Amniotic epithelial cell (primary cell): ENCODE measurements at regions not wholly inside any gene's neighbourhood (a gene's known extent, or its start where the extent isn't known, plus 50 kb on each side); places are given as distances from the start of the nearest gene placed in this dataset.
"Not testable (repeated sequence)": the region's sequence is repeated elsewhere in the genome, so short reads cannot be mapped to it uniquely, and the experiment has no call there.

ENCODE experiments used
- DNase-seq: peaks from one replicate; pipeline ENCODE4 v3.0.0-alpha.2; 2010; ENCODE audit warnings: low read depth

DNA sequence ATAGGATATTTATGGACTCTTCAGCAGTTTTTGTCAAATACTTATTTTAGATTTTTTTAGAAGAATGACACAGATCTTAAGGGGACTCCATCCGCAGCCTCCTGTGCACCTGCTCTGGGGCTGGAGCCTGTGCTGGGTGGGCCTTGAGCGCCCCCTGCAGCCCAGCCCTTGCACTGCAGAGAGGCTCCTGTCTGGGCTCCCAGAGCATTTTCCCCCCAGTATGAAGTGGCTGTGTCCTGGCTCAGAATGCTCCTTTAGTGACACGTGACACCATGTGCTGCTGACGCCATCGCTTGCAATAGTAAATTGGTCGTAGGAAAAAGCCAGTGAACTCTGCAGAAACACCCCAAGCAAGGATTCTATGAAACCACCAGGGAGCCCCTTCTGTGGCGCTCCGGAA is 479.7 kb downstream of the TMEM121 start:
- not testable (repeated sequence) for DNase-seq

DNA sequence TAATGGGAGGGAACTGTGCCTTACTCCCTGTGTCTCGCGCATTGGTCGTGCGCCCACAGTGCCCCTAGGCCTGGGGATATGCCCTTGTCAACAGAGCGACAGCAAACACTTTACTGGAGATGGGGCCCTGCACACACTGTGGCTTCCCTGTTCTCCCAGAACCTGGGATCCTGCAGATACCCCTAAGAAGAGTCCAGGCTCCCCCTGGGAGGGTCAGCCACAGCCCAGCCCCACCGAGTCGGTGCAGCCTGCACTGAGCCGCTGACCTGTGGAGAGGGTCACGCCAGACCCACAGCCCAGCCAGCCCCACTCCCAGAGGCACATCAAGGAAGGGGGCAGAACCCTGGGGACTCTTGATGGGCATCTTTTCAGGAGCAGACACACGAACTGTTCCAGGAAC is 480.3 kb downstream of the TMEM121 start:
- DNase-seq: not testable (repeated sequence)

DNA sequence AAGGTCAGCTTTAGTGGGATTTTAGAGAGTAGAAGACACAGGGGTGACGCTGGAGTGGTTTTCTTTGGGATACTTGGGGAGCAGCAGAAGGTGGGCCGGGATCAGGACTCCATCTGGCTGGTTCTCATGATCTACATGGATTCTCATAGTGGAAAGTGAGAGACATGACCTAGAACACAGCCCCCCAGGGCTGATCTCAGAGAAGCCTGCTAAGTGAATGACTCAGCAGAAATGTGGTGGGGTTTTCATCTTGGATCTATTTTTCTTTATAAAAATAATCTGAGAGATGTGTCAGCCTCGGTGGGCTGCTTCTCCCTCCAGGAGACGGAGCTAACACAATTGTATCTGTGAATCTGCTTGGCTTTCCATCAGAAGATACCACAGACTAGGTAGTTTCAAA is 484.4 kb downstream of the TMEM121 start:
- no peak for DNase-seq

DNA sequence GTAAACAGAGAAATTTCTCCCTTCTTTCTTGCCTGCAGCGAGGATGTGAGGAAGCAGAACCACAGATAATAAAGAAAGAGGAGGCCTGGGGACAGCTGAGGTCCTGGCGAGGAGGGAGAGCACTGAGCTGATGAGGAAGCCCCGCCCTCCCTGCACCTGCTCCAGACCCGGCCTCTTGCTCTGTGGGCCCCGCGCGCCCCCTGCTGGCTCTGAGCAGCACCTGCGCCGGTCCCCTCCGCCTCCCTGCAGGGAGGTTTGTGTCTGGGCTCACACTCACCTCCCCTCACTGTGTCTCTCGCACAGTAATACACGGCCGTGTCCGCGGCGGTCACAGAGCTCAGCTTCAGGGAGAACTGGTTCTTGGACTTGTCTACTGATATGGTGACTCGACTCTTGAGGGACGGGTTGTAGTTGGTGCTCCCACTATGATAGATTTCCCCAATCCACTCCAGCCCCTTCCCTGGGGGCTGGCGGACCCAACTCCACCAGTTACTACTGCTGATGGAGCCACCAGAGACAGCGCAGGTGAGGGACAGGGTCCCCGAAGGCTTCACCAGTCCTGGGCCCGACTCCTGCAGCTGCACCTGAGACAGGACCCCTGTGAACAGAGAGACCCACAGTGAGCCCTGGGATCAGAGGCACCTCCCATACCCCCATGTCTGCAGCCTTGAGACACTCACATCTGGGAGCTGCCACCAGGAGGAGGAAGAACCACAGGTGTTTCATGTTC is 485.4 kb downstream of the TMEM121 start:
- DNase-seq: not testable (repeated sequence)

DNA sequence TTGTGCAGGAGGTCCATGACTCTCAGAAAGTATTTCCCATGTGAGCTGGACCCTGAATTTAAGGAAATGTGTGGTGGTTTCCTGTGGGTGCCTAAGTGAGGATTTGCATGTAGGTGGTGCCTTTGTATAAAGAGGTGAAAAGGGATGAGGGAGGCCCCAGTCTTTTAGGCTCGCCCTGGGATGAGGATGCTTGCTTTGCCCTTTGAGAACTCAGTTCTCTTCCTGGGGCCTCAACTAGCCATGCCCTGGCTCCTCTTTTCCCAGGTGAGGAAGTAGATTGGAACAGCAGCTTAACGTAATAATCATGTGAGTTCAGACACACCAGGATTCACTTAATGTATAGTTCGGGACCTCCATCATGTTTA is 486.0 kb downstream of the TMEM121 start:
- DNase-seq: not testable (repeated sequence)

DNA sequence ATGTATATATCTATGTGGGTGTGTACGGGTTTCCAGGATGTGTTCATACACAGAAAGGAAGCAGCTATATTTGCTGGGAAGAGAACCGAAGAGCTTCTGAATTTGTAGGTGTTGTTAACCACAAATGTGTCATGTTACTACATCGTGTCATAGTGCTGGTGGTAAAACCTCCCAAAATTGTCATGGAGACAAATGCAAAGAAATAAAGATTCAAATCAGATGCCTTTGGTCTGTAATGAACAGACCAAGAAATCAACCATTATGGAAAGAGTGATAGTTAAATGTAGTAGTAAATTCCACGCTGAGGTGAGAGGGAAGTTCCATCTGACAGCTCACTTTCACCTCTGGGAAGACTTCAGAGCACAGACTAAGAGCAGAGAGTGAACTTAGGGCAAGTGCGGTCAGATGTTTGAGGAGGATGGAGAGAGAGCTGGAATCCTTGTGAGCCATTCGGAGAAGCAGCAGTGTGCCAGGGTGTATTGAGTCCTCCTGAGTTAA is 487.5 kb downstream of the TMEM121 start:
- DNase-seq: no peak

DNA sequence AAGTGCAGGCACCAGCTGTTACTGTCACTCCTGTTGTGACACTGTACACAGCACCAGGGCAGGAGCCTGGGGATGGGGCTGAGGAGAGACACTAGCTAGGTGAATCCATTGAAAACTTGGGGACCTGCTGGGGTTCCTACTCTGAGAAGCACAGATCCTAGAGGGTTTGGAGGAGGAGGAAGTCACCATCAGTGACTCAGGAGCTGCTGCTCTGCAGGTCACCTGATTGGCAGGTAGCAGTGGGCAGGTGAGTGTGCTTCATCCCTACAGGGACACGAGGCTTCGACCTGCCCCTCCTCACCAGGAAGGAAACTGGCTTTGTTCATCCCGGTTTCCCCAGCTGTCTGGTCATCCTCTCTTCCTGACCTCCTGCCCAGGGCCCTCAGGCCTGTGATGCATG is 491.6 kb downstream of the TMEM121 start:
- DNase-seq: not testable (repeated sequence)

DNA sequence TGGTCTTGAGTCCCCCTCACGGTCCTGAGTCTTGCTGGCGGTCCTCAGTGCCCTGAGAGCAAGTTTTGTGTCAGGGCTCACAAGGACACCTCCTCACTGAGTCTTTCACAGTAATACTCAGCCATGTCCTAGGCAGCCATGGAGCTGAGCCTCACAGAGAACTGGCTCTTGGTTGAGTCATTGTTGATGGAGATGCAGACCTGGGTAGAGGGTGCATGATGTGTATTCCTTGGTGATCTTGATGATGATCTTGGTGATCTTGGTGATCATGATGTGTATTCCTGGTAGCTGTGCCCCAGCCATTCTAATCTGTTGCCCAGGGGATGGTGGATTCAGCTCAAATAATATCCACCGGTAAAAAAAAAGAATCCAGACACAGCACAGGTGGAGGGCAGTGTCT is 495.4 kb downstream of the TMEM121 start:
- no peak for DNase-seq

DNA sequence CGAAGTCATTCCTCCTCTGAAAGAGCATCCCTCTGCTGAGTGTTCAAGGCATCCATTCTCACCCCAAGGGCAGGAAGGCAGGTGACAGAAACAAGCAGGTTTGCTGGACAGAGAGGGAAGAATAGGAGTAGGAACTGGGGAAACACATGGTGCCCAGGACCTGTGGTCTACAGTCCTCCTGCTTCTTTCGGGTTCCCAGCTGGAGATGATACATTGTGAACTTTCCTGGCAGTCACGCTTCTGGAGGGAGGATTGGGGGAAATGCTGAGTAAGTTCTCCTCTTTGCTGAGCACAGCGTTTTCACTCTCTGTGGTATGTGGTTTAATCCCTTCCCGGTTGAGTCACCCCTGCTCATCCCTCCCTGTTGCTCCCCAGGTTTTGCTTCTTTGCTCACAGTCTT is 496.3 kb downstream of the TMEM121 start:
- DNase-seq: not testable (repeated sequence)

DNA sequence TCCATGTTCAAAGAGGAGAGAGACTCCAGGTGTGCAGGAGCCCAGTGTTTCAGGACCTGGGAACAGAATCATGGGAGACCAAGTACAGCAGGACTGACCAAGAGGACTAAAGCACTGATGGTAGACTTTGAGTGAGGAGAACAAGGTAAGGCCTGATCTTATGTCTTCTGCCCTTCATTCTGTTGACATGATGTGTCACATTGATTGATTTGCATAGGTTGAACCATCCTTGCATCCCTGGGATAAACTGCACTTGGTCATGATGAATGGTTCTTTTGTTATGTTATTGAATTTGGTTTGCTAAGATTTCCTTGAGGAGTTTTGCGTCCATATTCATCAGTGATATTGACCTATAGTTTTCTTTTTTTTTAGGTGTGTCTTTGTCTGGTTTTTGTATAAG is 497.0 kb downstream of the TMEM121 start:
- no peak for DNase-seq

DNA sequence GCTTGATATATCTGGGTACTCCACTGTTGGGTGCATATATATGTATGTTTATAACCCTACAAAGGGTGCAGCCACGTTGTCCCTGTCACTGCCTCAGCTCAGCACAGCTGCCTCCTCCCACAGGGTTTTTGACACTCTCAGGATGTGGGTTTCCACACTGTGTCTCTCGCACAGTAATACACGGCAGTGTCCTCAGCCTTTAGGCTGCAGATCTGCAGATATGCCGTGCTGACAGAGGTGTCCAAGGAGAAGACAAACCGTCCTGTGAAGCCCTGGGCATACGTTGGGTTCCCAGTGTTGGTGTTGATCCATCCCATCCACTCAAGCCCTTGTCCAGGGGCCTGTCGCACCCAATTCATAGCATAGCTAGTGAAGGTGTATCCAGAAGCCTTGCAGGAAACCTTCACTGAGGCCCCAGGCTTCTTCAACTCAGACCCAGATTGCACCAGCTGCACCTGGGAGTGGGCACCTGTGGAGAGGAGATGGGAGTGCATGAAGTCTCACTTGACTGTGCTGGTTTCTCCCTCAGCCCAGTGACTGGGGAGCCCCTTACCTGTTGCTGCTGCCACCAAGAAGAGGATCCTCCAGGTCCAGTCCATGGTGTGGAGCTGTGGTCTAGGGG is 498.7 kb downstream of the TMEM121 start:
- DNase-seq: no peak

DNA sequence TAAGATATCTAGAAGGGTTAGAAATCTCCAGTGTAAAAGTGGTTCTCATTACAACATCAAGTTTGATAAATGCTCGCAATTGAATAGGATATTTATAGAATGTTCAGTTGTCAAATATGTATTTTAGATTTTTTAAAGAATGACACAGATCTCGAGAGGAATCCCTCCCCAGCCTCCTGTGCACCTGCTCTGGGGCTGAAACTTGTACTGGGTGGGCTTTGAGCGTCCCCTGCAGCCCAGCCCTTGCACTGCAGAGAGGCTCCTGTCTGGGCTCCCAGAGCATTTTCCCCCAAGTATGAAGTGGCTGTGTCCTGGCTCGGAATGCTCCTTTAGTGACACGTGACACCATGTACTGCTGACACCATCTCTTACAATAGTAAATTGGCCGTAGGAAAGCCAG is 499.6 kb downstream of the TMEM121 start:
- DNase-seq: no peak

DNA sequence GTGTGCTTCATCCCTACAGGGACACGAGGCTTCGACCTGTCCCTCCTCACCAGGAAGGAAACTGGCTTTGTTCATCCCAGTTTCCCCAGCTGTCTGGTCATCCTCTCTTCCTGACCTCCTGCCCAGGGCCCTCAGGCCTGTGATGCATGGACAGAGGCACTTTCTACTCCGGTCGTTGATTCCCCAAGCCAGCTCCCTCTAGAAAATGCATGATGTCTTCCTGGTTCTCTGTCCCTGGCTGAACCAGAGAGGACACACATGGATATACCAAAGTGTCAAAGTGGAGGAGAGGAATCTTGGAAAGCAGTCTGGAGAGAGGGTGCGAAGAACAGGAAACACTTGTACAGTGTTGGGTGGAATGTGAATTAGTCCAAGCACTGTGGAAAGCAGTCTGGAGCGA is 501.4 kb downstream of the TMEM121 start:
- not testable (repeated sequence) for DNase-seq

DNA sequence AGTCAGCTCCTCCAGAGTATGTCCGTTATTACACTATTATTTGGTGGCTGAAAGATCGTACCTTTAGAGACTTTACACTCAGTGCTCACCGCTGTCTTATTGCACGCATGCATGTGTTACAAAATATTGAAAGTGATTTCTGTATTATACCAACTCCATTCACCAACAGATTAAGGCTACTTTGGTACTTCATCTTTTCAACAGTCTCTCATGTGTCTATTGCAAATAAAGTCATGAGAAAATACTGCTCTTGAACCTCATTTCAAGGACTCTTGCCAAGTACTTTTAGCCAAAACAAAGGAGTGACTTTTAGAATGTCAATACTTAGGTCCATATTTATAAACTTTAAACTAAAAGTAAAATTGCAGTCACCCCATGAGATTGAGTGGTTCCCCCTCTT is 503.6 kb downstream of the TMEM121 start:
- no peak for DNase-seq

DNA sequence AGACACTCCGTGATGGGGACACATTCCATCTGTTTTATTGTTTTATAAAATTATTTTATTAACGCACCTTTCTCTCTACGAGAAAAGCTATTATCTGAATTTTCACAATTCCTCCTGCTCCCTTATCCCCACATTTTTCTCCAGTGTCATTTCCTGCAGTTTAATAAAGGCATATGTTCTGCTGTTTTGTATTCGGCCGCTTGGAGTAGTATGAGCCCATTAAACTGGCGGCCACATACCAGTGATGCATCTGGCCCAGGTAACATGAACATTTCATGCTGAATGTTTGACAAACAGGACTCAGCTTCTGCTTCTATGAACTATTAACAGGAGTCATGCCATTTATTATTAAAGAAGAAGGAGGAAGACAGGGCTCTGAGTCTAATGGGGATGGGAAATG is 511.0 kb downstream of the TMEM121 start:
- no peak for DNase-seq

DNA sequence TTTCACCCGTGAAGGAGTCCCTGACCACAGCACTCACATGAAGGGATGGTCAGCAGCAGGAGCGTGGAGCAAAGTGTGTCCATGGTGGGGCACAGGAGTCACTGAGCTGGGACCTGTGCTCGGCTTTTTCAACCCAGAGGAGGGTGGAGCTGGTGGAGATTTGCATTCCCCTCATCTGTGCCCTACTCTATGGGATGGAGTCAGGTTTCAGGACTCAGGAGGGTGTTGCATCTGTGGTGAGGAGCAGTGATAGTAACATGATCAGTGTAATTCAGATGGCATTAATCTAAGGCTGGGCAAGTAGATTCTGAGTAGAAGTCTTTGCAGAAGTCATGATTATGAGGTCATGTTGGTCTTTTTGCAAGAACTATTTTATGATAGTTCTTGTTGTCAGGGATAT is 511.9 kb downstream of the TMEM121 start:
- no peak for DNase-seq

DNA sequence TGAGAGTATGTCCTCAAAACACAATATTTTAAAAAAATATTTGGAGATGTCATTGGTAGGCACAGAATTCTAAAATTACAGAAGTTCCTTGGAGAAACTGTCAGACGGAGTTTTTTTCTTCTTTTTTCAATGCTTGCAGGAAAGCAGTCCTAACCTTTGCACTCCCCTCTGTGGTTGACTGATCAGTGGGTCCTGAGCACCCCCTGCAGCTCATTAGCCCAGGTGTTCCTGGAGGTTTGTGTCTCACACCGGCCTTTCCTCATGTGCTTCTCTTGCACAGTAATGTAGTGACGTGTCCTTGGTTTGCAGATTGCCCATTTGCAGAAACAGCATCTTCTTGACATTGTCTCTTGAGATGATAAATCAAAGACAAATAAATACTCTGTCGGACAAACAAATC is 513.0 kb downstream of the TMEM121 start:
- no peak for DNase-seq

DNA sequence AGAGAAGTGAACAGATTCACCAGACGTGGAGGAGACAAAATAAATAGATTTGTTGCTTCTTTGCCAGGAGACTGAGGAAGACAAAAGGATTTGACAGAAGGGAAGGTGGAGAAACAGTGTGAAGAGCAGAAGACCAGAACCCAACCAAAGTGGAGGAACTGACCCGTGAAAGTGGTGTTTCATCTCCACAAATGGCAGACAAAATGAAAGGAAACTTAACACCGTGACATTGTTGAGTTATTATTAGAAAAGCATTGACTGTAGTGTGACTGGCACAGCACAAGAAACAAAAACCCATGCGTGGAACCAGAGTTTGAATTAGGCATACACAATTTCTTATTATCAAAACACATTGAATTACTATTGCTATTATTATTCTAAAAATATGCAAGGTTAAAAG is 518.1 kb downstream of the TMEM121 start:
- DNase-seq: no peak

DNA sequence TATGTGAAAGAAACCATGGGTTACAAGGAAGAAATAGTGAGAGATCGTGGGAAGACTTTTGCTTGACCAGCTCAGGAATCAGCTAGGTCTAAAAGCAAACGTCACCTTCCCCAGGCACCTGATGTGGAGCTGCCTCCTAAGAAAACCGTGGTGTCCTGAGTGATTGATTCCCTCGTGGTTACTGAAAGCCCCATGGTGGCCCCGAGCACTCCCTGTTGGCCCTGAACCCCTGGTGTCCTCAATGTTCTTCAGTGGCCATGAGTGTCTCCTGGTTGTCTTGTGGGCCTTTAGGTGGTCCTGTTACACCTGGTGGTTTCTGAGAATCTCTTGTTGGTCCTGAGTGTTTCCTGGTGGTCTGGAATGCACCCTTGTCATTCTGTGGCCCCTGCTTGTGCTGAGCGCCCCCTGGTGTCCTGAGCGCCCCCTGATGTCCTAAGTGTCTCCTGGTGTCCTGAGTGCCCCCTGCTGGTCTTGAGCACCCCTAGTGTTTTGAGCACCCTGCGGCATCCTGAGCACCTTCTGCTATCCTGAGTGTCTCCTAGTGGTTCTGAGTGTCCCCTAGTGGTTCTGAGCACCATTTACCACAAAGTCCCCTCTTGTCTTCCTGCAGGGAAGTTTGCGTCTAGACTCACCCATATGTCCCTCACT is 518.7 kb downstream of the TMEM121 start:
- DNase-seq: no peak

DNA sequence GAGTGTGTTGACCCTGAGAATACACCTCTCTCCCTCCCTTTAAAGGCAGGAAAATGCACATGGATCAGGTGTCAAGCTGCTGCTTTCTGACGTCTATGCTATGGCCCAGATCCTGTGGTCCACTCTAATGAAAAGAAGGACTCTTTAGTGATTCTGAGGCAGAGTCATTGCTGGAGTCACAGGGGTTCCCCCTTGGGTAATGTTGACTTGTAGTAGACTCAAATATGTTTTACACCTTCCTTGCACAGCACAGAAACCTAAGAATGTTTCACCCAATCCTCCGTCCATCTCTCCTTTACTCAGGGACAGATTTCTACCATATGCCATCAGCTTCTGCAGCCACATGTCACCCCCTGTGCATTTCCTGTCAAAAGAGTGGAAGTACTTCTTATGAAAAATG is 525.4 kb downstream of the TMEM121 start:
- no peak for DNase-seq

DNA sequence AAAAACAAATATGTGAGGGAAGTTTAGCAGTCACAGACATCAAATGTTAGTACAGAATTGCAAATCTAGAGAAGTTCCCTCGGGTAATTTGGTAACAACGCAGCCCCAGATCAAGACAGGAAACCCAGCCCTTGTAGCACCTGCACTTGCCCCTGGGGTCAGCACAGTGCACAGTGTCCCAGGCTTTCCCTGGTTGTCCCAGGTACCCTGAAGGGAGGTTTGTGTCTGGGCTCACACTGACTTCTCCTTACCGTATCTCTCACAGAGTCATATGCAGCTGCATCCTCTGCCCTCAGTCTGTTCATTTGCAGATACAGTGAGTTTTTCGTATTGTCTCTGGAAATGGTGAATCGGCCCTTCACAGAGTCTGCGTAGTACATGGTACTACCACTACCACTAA is 528.9 kb downstream of the TMEM121 start:
- no peak for DNase-seq

DNA sequence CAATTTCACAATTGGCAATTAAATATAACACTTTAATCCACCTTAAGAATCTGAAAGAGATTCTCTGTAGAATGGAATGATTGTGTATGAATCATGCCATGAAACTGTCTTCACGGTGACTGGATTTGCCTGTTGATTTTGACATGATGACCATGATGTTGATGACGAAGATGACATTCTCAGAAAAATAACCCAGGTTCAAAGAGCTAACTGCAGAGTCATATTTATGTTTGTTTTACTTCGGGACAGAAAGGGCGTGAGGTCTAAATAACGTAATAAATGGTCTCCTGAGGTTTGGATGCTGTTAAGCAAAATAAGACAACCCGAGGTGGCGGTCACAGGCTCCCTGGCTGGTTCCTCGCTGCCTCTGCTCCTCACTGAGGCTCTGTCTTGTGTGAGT is 532.0 kb downstream of the TMEM121 start:
- DNase-seq: no peak

DNA sequence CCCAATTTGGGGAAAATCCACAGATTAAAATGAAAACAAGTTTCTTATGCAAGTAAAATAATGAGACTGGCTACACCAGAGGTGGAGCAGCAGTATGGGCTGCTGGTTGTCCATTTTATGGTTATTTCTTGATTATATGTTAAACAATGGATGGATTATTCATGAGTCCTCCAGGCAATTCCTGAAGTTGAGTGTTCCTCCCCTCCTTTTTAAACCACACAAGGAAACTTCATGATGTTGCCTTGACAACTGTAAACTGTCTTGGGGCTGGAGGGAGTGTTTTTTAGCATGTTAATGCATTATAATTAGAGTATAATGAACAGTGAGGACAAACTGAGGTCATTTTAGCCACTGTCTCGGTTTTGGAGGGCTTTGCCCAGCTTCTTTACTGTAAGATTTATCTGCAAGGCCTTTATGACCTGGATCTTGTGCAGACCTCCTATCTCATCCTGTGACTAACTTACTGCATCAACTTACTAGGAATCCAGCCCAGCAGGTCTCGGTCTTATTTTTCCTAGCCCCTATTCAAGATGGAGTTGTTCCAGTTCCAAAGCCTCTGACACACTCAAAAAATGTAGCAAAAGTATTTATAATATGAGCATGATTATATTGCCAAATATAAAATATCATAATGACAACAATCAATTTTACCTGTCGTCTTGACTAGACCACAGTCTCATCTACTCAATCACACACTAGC is 534.0 kb downstream of the TMEM121 start:
- no peak for DNase-seq
